Lower leg skin (tissue), 4 donors: ENCODE measurements at regions not wholly inside any gene's neighbourhood (a gene's known extent, or its start where the extent isn't known, plus 50 kb on each side); places are given as distances from the start of the nearest gene placed in this dataset.

Source experiments
- DNase-seq, 2 donors: peaks; one replicate each; pipeline ENCODE4 v3.0.0-alpha.2; 2019; ENCODE audit warnings: low spot score in 2 of 2
- H3K4me3 ChIP-seq: fragments of 200-600 bp; sonication (generic); 2 replicates; pipeline ENCODE4 v1.5.1; 2017; ENCODE audit warnings: mild to moderate bottlenecking, low read depth; ENCODE audit not compliant: poor library complexity, severe bottlenecking
- POLR2A ChIP-seq, 2 donors: fragments of 450-650 bp; IDR thresholded peaks; one replicate each; pipeline ENCODE4 v1.6.1; 2016 to 2017; ENCODE audit warnings: antibody characterized with exemption in 2 of 2, mild to moderate bottlenecking in 1 of 2, moderate library complexity in 1 of 2
- WGBS, 2 donors: methylation state at CpG; one replicate each; pipeline ENCODE4 v1.1.5; 2018; 5-methylcytosine and 5-hydroxymethylcytosine counted together
- intact Hi-C: fragments of 100-400 bp; cut with DNase I; formaldehyde crosslinking; loops from one replicate; pipeline ENCODE4 v1.15.0; 2023; ENCODE audit warnings: low total_unique reads
- TF ChIP-seq, protein P1 (sequence below), 3 donors: fragments of 450-650 bp; IDR thresholded peaks; one replicate each; pipeline ENCODE4 v1.5.1; 2016; ENCODE audit warnings: antibody characterized with exemption in 3 of 3, mild to moderate bottlenecking in 3 of 3, moderate library complexity in 2 of 3

DNA sequence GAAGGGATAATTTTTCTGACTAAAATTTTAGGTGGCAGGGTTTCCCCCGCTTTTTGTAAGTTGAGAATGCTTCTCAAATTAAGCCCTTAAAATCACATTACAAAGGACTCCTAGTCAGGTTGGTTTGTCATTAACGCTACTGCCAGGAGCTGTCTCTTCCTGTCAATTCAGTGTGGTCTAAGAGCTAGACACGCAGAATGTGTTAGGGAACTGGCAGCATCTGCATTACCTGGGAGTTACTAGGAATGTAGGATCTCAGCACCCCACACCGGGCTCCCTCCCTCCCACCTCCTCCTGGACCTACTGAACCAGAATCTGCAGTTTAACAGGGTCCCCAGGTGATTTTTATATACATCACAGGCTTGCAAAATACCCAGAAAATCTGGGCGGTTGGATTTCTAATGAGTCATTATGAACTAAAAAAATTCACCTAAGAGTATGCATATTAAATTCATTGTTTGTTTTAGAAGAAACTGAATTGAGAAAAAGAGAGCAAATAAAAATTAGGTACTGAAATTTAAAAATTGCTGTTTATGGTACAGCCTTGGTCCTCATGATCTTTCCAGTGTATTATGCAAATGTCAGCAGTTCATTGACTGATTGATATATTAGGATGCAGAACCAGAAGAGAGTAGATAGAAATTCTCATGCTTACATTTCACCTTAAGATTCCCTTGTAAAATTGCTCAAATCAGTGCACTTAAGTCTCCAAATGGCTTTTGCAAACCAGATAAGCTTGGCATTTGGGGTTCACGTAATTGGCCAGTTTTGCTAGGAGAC, 130.9 kb upstream of the ITGA6 start:
- TF ChIP-seq, protein P1, sequence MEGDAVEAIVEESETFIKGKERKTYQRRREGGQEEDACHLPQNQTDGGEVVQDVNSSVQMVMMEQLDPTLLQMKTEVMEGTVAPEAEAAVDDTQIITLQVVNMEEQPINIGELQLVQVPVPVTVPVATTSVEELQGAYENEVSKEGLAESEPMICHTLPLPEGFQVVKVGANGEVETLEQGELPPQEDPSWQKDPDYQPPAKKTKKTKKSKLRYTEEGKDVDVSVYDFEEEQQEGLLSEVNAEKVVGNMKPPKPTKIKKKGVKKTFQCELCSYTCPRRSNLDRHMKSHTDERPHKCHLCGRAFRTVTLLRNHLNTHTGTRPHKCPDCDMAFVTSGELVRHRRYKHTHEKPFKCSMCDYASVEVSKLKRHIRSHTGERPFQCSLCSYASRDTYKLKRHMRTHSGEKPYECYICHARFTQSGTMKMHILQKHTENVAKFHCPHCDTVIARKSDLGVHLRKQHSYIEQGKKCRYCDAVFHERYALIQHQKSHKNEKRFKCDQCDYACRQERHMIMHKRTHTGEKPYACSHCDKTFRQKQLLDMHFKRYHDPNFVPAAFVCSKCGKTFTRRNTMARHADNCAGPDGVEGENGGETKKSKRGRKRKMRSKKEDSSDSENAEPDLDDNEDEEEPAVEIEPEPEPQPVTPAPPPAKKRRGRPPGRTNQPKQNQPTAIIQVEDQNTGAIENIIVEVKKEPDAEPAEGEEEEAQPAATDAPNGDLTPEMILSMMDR (IDR thresholded peaks at IDR 0.05) = no peak
- TF ChIP-seq POLR2A (IDR thresholded peaks at IDR 0.05) = no peak
- intact Hi-C loops = no loop called here
- no peak overlapping the region for H3K4me3 ChIP-seq
- WGBS, 2 donors = 39 to 58% methylated on average over 6 of the region's 6 CpGs
- no peak for DNase-seq

- 46 to 88% methylated on average over 3 of the region's 3 CpGs for WGBS, 2 donors
Observed at GRCh38 chr2:172297531-172297930, 129.9 kb upstream of the ITGA6 start.

GRCh38 chr2:172297950-172298349, 129.4 kb upstream of the ITGA6 start:
- no peak overlapping the region for H3K4me3 ChIP-seq
- intact Hi-C loops = no loop called here
- WGBS, 2 donors = 55 to 79% methylated on average over 4 of the region's 4 CpGs
- DNase-seq = no peak
- no peak for TF ChIP-seq POLR2A (IDR thresholded peaks at IDR 0.05)

More at GRCh38 chr2:172297531-172297930, 129.9 kb upstream of the ITGA6 start:
- H3K4me3 ChIP-seq = no peak overlapping the region
- intact Hi-C loops = no loop called here
- TF ChIP-seq, protein P1 (IDR thresholded peaks at IDR 0.05) = no peak
- DNase-seq = no peak

DNA sequence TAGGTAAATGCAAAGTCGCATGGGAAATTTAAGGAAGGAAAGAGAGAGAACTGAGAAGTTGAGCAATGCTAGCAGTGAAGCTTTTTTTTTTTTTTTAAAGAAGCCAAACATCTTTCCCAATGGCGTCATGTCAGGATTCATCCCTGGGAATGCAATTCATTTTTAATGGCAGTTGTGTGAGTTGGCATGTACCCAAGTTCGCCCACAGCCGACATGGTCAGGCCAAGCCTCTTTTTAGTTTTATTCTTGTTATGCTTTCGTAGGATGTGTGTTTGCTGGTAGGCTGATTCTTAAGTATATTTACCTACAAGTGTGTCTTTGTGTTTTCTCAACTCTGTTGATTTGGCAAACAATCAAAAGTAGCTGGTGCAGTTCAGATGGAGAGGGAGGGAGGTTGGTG, 127.6 kb upstream of the ITGA6 start:
- intact Hi-C loops = no loop called here
- no peak for DNase-seq
- TF ChIP-seq, protein P1 (IDR thresholded peaks at IDR 0.05) = no peak
- TF ChIP-seq POLR2A (IDR thresholded peaks at IDR 0.05) = no peak
- H3K4me3 ChIP-seq = no peak overlapping the region
- 14 to 28% methylated on average over 5 of the region's 5 CpGs for whole genome bisulfite sequencing, 2 donors

DNA sequence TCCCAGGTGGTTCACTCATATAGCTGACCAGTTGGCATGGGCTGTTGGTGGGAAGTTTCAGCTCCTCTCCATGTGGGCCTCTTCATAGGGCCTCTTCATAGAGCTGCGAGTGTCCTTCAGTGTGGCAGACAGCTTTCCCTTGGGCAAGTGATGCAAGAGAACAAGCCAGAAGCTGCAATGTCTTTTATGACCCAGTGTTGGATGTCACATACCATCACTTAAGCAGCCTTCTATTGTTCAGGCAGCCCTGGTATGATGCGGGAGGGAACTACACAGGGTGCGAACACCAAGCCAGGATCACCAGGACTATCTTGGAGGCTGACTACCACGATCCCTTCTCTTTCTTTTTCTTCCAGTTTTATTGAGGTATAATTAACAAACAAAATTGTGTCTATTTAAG, 126.5 kb upstream of the ITGA6 start:
- WGBS, 2 donors = 95 to 96% methylated on average over 4 of the region's 4 CpGs
- intact Hi-C loops = no loop called here
- H3K4me3 ChIP-seq = no peak overlapping the region
- no peak for DNase-seq
- no peak for TF ChIP-seq POLR2A (IDR thresholded peaks at IDR 0.05)
- TF ChIP-seq, protein P1 (IDR thresholded peaks at IDR 0.05) = no peak

GRCh38 chr2:172305066-172305465, 122.3 kb upstream of the ITGA6 start:
- intact Hi-C loops = no loop called here
- H3K4me3 ChIP-seq = no peak overlapping the region
- TF ChIP-seq POLR2A (IDR thresholded peaks at IDR 0.05) = no peak
- DNase-seq = no peak
- WGBS, 2 donors = 33 to 55% methylated on average over 3 of the region's 3 CpGs

DNA sequence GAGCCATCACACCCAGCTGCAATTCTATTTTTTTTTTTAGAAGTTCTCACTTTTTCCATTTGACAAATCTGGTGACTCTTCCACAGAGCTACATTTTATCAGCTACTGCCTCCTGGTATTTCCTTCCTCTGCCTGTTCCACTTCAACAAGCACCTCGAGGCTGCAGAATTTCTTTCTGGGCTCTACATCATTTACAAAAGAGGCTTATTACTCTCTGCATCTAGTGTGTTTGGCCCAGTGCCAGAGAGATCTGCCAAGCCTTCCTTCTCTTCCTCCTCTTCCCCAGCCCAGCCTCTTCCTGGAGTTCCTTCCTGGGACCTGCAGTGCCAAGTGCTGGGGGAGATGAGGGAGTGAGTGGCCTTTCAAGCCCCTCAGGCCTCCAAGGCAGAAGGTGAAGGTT, 119.6 kb upstream of the ITGA6 start:
- no peak overlapping the region for H3K4me3 ChIP-seq
- WGBS, 2 donors = 10% methylated on average over 1 of the region's 1 CpG
- no peak for DNase-seq
- intact Hi-C loops = no loop called here
- TF ChIP-seq, protein P1 (IDR thresholded peaks at IDR 0.05) = no peak
- no peak for TF ChIP-seq POLR2A (IDR thresholded peaks at IDR 0.05)
